DND-41 (cell line): ENCODE measurements at regions not wholly inside any gene's neighbourhood (a gene's known extent, or its start where the extent isn't known, plus 50 kb on each side); places are given as distances from the start of the nearest gene placed in this dataset.
A peak's percentile ranks its signal among the peaks of the same experiment; 100 is the strongest.

Experiments used
- ATAC-seq: fragments of 200-7000 bp; cut with Tn5 transposase; 3 replicates; pipeline ENCODE4 v1.9.1; 2021; ENCODE audit warnings: low read depth; ENCODE audit not compliant: insufficient read depth
- DNase-seq: peaks from one replicate; pipeline ENCODE4 v3.0.0-alpha.2; 2020
- H2AFZ ChIP-seq: 2 replicates; pipeline ENCODE4 v1.6.0; 2012; ENCODE audit warnings: low read depth, low read length
- H3K27ac ChIP-seq: 2 replicates; pipeline ENCODE4 v1.5.1; 2012; ENCODE audit warnings: low read length, inconsistent platforms
- H3K27me3 ChIP-seq: fragments of 200-600 bp; sonication (generic); 2 replicates; pipeline ENCODE4 v1.6.0; 2012; ENCODE audit warnings: low read length, mild to moderate bottlenecking, inconsistent platforms; ENCODE audit not compliant: insufficient read depth, poor library complexity
- H3K36me3 ChIP-seq: 2 replicates; pipeline ENCODE4 v1.5.1; 2012; ENCODE audit warnings: low read length, inconsistent platforms; ENCODE audit not compliant: insufficient read depth
- H3K4me1 ChIP-seq: 2 replicates; pipeline ENCODE4 v1.5.1; 2012; ENCODE audit warnings: mild to moderate bottlenecking, low read length; ENCODE audit not compliant: insufficient read depth
- H3K4me2 ChIP-seq: 2 replicates; pipeline ENCODE4 v1.6.0; 2012; ENCODE audit warnings: mild to moderate bottlenecking, moderate library complexity, low read length, inconsistent platforms; ENCODE audit not compliant: insufficient read depth
- H3K4me3 ChIP-seq, 2 experiments: fragments of 200-600 bp in 1 of 2; shearing (Covaris generic) in 1 of 2; 2 replicates each; pipeline ENCODE4 v1.5.1; 2012 to 2016; ENCODE audit warnings: inconsistent platforms in 2 of 2, low read length in 2 of 2, mild to moderate bottlenecking in 2 of 2, low read depth in 1 of 2, moderate library complexity in 1 of 2
- H3K79me2 ChIP-seq: 2 replicates; pipeline ENCODE4 v1.6.0; 2012; ENCODE audit warnings: low read length, inconsistent platforms; ENCODE audit not compliant: insufficient read depth
- H3K9ac ChIP-seq: 2 replicates; pipeline ENCODE4 v1.6.0; 2012; ENCODE audit warnings: low read depth, mild to moderate bottlenecking, inconsistent platforms, low read length, moderate library complexity
- H3K9me3 ChIP-seq: 2 replicates; pipeline ENCODE4 v1.5.1; 2012; ENCODE audit warnings: low read length, moderate library complexity, mild to moderate bottlenecking, inconsistent platforms; ENCODE audit not compliant: insufficient read depth, severe bottlenecking
- H4K20me1 ChIP-seq: 2 replicates; pipeline ENCODE4 v1.6.0; 2012; ENCODE audit warnings: low read length; ENCODE audit not compliant: insufficient read depth
- CTCF ChIP-seq: IDR thresholded peaks from 2 replicates; pipeline ENCODE4 v1.5.1; 2012; ENCODE audit warnings: borderline replicate concordance, low read length, moderate library complexity, mild to moderate bottlenecking; ENCODE audit not compliant: poor library complexity, severe bottlenecking; ENCODE audit errors: extremely low read depth
- EZH2 ChIP-seq: IDR thresholded peaks from 3 replicates; pipeline ENCODE4 v1.6.1; 2012; ENCODE audit warnings: borderline replicate concordance, low read depth, mild to moderate bottlenecking, moderate library complexity, low read length, inconsistent platforms; ENCODE audit not compliant: severe bottlenecking

- Histone ChIP-seq H3K36me3 (no peaks in the 10 kb centered on the region), H3K4me1 (no peaks in the 10 kb centered on the region), H4K20me1 (no peaks in the 10 kb centered on the region), H3K4me3 (no peak overlapping the region), H3K27me3 (no peaks in the 10 kb centered on the region), H3K9me3 (no peaks in the 10 kb centered on the region), H3K9ac (no peak overlapping the region), H3K4me2 (no peak overlapping the region), H3K79me2 (no peaks in the 10 kb centered on the region), H3K27ac (no peak overlapping the region), H2AFZ (no peak overlapping the region)
- TF ChIP-seq EZH2 (no peak), CTCF (no peak)
- no peak for ATAC-seq
- DNase-seq, result no peak
These were observed 103.7 kb downstream of the ADRA2C start for GRCh38 chr4:3869661-3870566.

GRCh38 chr4:3870567-3870962 lies 104.4 kb downstream of the ADRA2C start:
- Histone ChIP-seq H2AFZ (no peak overlapping the region), H3K36me3 (no peaks in the 10 kb centered on the region), H3K27me3 (no peaks in the 10 kb centered on the region), H3K4me1 (no peaks in the 10 kb centered on the region), H3K9me3 (no peaks in the 10 kb centered on the region), H3K4me3 (no peak overlapping the region), H3K4me2 (no peak overlapping the region), H3K9ac (no peak overlapping the region), H3K27ac (no peak overlapping the region), H4K20me1 (no peaks in the 10 kb centered on the region), H3K79me2 (no peaks in the 10 kb centered on the region)
- DNase-seq, result no peak
- ATAC-seq, result no peak
- TF ChIP-seq CTCF (no peak), EZH2 (no peak)

- Histone ChIP-seq H4K20me1 (no peaks in the 10 kb centered on the region), H3K36me3 (no peaks in the 10 kb centered on the region), H3K4me2 (no peak overlapping the region), H3K27me3 (no peaks in the 10 kb centered on the region), H2AFZ (no peak overlapping the region), H3K4me1 (no peaks in the 10 kb centered on the region), H3K4me3 (no peak overlapping the region), H3K79me2 (no peaks in the 10 kb centered on the region), H3K9ac (no peak overlapping the region), H3K27ac (no peak overlapping the region), H3K9me3 (no peaks in the 10 kb centered on the region)
- ATAC-seq, result no peak
- DNase-seq, result peak; percentile 13
- TF ChIP-seq CTCF (no peak), EZH2 (no peak)
These were observed 105.1 kb downstream of the ADRA2C start for GRCh38 chr4:3871181-3871852.
